ENCODE measurements at regions not wholly inside any gene's neighbourhood (a gene's known extent, or its start where the extent isn't known, plus 50 kb on each side); places are given as distances from the start of the nearest gene placed in this dataset.
"Not testable (repeated sequence)": the region's sequence is repeated elsewhere in the genome, so short reads cannot be mapped to it uniquely, and the experiment has no call there.

DNA sequence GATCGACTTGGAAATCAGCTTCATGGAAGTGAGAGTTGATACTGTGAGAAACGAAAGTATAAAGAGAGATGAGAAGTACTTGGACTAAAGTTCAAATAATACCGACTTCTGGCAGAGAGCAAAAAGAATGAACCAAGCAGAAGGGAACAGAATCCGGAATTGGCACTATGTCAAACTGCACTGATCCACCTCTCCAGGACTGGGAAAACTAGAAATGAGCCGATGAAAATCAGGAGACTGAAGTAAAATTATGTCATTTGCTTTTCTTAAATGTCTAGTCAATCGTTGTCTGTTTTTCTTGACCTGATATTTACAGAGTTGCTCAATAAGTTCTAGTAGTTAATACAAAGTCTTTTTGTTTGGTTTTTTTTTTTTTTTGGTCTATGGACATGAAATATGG is 163.0 kb upstream of the FOXG1 start:
- intact Hi-C loops (cut with DNase I): no loop called here

DNA sequence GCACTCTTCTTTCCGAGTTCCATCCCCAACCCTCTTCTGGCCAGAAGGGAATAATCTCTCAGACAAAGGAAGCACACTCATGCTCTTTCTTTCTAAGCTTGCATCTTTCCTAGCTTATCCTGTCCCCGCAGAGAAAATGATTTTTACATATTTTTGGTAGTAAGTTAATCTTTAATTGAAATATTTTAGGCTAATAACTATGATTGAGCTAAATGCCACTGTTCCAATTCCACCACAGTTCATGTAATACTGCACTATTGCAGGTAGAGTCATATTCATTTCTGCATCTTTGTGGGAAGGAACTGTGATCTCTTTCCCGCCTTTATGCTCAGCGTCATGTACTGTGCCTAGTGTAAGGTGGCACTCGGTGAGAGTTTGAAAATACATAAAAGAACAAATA is 158.9 kb upstream of the FOXG1 start:
- ATAC-seq (no peak), DNase-seq (ENCODE audit: missing footprints) (no peak)
- intact Hi-C loops (cut with DNase I): no loop called here

More for the DNA sequence above, 163.0 kb upstream of the FOXG1 start:
- DNase-seq (ENCODE audit: missing footprints): no peak
- ATAC-seq: no peak

DNA sequence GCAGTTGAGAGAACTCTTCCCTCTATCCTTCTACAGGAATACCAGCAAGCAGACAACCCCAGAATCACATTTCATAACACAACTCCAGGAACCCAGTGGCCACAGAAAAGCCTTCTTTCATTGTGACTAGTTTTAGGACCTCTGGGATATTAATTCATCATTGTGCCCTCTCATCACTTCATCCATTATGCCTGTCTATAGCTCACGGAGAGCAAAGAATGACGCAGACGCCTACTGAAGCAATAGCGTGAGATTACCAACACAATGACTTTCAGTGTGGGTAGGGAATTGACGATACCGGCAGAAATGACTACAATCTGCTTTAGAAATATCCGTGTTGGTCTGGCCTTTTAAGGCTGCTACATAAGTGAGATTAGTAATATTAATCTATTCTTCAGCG is 158.1 kb upstream of the FOXG1 start:
- no peak for DNase-seq (ENCODE audit: missing footprints)
- intact Hi-C loops (cut with DNase I): no loop called here
- ATAC-seq: no peak

DNA sequence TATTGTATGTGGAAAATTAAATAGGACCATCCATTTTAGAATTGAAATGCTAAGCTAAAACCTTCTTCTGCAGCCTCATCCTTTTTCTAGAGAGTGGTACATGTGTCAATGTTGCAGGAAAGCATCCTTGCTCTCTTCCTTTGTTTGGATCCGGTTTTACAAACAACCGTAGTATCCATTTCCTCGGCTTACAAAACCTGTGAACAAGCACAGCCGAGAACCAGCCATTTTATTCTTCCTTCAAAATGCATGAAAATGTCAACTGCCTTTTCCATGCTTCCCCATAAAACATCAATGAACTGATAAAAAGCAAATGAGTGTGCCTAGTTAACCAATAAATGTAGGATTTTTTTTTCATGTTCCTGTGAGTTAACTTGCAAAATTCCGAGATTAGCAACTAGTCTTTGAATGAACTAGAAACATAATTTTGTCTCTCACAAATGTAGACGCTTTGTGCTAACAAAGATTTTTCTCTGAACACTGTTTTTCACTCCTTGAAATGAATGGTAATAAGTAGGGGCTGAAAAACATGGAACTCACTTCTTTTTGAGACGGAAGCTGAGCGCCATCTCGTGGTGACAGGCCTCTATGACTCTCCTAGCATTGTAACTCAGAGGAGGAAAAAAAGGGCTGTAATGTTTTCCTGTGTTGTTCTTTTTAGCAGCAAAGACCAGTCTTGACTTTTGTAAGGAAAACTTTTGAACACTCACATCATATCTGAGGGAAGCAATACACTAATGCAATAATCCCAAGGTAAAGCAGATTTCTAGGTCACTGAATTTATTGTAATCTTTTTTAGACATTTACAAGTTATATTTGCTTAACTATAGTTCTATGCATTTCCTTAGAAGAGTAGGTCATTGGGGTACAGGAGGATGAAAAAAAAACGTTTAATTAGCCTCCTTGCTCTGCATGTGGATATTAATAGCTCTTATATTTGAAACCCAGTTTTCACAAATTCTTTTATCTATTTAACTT is 157.4 kb upstream of the FOXG1 start:
- intact Hi-C loops (cut with DNase I): no loop called here
- ATAC-seq: no peak
- peak; percentile 22 for DNase-seq (ENCODE audit: missing footprints)

DNA sequence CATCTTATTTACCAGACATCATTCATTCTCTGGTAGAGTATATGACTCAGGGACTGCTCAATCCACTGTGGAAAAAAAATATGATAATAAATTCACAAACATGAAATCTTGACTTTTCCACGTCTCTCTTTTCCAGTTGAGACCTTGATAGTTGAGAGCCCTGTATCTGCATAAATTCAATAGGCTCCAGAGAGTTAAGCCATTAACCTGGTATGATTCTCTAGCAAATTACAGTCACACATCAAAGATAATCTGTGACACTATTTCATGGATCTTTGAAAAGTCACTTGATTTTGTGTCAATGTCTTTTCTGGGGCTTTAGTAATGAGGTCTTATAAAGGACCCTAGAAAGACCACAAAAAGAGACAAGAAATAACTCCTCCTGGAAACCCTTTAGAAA is 154.2 kb upstream of the FOXG1 start:
- intact Hi-C loops (cut with DNase I): no loop called here
- DNase-seq (ENCODE audit: missing footprints) (no peak), ATAC-seq (no peak)

DNA sequence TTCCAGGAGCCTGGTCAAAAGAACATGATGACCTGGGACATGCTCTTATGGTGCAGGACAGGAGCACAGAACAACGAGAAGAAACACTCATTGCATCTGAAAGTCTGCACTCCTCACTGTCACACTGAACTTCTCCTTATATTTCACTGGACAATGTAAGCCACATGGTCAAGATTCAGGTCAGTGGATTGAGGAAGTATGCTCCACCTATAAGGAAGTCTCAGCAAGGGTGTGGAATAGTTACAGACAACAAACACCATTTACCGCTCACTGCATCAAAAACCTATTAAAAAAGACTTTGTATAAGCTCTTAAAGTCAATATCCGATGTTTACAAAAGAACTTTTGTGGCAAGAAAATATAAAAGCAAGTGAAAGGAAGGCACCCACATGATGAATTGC is 153.1 kb upstream of the FOXG1 start:
- intact Hi-C loops (cut with DNase I): no loop called here
- ATAC-seq (no peak), DNase-seq (ENCODE audit: missing footprints) (no peak)

DNA sequence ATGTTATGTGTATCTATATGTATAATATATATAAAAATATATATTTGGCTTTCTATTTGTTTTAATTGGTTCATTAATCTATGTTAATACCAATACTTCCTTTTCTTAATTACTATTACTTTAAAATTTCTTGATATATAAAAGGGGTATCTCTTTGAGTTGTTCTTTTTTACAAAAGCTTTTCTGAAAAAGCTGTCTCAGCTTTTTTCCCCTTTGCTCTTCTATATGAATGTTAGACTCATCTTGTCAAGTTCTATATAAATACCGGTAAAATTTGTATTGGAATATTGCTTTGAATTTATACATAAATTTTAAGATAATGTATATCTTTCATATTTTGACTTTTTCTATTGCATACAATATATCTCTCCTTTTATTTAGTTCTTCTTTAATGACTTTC is 139.8 kb upstream of the FOXG1 start:
- ATAC-seq (no peak), DNase-seq (ENCODE audit: missing footprints) (no peak)
- intact Hi-C loops (cut with DNase I): no loop called here

DNA sequence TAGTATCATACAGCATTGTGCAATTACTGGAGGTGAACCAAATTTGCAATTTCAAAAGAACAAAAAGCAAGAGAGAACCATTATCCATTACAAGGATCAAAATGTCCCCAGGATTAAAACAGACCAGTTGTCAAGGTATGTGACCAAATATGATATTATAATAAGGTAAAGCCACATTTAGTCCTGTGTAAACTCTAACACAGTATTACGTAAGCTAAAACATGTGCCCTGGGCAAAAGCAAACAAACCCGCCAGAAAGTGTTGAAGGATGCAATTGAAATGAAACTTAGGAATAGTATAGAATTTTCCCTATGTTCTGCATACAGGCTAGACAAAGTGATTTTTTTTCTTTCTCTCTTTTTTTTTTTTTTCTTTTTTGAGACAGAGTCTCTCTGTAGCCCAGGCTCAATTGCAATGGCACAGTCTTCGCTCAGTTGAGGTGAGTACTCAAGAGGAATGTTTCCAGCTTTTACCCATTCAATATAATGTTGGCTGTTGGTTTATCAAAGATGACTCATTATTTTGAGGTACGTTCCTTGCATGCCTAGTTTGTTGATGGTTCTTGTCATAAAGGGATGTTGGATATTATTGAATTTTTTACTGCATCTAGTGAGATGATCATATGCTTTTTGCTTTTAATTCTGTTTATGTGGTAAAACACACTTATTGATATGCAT is 137.1 kb upstream of the FOXG1 start:
- DNase-seq (ENCODE audit: missing footprints): no peak
- ATAC-seq: no peak
- intact Hi-C loops (cut with DNase I): no loop called here

DNA sequence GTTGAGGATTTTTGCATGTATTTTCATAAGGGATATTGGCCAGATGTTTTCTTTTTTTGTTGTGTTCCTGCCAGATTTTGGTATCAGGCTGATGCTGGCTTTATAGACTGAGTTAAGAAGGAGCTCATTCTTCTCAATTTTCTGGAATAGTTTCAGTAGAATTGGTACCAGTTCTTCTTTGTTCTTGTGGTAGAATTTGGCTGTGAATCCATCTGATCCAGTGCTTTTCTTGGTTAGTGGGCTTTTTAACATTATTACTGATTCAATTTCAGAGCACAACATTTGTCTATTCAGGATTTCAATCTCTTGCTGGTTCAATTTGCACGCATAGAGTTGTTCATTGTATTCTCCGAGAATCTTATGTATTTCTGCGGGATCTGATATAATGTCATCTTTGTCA is 136.5 kb upstream of the FOXG1 start:
- DNase-seq (ENCODE audit: missing footprints) (no peak), ATAC-seq (no peak)
- intact Hi-C loops (cut with DNase I): no loop called here

DNA sequence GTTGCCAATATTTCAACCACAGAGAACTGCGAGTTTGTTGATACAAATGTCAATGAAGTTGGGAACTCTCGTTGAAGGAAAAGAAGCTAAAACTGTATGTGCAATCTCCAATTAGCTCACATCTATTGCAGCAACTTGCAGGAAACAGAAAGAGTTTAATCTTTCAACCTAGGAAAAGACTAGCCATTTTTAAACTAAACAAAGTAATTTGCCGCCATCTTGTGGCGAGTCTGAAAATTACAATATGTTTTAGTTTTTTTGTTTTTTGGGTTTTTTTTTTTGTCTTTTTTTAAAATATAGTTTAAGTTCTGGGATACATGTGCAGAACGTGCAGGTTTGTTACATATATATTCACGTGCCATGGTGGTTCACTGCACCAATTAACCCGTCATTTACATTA is 131.2 kb upstream of the FOXG1 start:
- no peak for DNase-seq (ENCODE audit: missing footprints)
- intact Hi-C loops (cut with DNase I): no loop called here
- no peak for ATAC-seq

DNA sequence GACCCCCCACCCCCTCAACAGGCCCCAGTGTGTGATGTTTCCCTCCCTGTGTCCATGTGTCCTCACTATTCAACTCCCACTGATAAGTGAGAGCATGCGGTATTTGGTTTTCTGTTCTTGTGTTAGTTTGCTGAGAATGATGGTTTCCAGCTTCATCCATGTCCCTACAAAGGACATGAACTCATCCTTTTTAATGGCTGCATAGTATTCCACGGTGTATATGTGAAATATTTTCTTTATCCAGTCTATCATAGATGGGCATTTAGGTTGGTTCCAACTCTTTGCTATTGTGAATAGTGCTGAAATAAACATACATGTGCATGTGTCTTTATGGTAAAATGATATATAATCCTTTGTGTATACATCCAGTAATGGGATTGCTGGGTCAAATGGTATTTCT is 130.8 kb upstream of the FOXG1 start:
- intact Hi-C loops (cut with DNase I): not testable (repeated sequence)

DNA sequence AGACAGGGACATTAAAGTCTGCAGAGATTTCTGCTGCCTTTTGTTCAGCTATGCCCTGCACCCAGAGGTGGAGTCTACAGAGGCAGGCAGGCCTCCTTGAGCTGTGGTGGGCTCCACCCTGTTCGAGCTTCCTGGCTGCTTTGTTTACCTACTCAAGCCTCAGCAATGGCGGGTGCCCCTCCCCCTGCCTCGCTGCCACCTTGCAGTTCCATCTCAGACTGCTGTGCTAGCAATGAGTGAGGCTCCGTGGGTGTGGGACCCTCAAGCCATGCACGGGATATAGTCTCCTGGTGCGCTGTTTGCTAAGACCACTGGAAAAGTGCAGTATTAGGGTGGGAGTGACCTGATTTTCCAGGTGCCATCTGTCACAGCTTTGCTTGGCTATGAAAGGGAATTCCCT is 125.4 kb upstream of the FOXG1 start:
- ATAC-seq; DNase-seq (ENCODE audit: missing footprints); intact Hi-C loops (cut with DNase I): not testable (repeated sequence)

More for the DNA sequence above, 130.8 kb upstream of the FOXG1 start:
- not testable (repeated sequence) for DNase-seq (ENCODE audit: missing footprints); ATAC-seq

DNA sequence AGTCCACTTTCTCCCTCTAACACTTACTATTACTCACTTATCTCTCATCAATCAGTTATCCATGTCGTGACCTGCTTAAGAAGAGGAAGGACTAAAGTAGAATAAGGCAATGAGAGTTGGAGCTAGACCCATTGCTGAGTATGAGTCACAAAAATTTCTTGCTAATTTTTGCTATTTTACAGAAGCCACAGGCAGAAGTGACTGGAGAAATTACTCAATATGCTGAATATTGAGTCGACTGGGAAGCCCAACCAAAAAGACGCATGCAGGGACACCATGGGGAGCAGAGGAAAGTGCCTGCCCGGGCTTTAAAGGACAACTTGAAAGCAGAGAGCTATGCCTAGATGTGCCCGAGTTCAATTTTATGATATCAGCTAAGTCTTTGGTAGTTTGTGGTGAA is 115.4 kb upstream of the FOXG1 start:
- intact Hi-C loops (cut with DNase I): no loop called here
- ATAC-seq (no peak), DNase-seq (ENCODE audit: missing footprints) (no peak)

DNA sequence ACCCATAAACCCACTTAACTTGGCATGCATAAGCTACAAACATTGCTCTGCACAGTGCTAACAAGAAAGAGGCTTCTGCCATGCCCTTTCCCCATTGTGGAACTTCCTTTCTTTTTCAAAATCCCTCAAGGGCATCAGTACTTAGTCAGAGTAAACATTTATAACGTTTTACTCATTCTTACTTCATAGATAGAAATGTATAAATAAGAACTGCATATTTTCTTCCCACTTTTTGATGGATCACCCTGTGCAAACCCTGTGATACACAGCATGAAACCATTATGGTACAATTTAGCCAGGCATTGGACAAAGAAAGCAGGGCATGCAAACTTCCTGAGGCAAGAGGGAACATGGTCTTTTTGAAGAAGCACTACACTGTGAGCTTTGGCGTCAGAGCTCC is 113.8 kb upstream of the FOXG1 start:
- ATAC-seq (no peak), DNase-seq (ENCODE audit: missing footprints) (no peak)
- intact Hi-C loops (cut with DNase I): no loop called here

DNA sequence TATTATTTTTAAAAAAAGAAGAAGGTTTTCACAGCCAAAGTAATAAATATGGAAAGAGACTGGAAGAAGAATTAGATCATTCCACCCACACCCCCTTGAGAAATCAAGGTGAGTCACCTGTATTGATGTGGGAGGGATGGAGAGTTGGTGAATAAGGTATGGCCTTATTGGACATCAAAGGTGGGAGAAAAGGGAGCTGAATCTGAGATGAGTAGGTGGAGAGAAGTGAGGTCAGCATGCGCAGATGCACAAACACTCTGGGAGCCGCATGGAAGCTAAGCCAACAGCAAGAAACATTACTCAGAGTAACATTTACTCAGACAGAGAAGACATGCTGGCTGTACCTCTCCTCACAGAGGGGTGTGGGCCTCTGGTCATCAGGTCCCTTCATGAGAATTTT is 113.1 kb upstream of the FOXG1 start:
- intact Hi-C loops (cut with DNase I): no loop called here
- DNase-seq (ENCODE audit: missing footprints): no peak
- no peak for ATAC-seq

DNA sequence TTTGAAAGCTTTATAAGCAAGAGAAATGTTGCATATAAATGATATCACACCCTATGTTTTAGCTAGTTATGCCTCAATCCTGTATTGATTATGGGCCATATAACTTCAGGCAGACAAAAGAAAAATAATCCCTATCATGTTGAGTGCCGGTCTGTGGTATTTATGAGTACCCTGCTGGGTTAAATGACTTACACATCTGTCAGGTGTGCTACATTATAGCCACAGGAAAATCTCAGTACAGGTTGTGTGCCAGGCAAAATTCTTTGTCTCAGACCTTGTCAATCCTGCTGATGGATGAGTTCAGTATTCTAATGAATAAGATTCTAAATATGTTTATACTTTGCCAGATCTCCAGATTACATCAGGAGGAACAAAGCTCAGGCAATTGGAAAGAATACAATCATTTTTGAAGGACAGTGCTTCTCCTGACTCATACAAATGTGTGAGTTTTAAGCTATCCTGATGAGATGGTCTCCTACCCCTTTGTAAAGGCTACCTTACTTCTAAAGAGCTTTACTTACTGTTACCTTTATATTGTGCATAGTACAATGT is 109.8 kb upstream of the FOXG1 start:
- DNase-seq (ENCODE audit: missing footprints) (no peak), ATAC-seq (no peak)
- intact Hi-C loops (cut with DNase I): no loop called here

DNA sequence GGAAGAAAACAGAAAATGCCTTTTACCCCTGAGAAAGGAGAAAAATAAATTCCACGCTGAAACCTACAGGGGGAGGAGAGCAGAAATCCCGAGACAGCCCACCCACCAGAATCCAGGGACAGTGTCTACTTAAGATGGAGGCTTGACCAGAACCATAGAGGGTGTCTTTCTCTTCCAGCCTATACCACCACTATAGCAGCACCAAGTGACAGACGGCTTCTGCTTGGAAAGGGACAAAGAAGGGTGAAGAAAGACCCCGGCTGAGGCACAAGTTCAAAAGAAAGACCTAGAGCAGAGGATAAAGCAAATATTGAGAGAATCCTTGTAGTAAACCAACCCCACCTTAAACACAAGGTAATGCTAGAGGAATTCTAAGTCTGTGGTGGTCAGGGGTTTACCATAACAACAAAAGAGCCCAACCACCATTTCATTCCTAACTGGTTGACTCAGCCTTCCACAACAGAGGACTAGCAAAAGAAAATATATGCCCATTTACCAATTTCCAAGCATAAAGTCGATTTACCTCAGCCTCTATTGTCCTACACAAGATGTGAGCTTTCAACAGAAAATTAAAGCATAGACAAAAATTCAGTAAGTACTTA is 105.3 kb upstream of the FOXG1 start:
- intact Hi-C loops (cut with DNase I): no loop called here
- no peak for ATAC-seq

DNA sequence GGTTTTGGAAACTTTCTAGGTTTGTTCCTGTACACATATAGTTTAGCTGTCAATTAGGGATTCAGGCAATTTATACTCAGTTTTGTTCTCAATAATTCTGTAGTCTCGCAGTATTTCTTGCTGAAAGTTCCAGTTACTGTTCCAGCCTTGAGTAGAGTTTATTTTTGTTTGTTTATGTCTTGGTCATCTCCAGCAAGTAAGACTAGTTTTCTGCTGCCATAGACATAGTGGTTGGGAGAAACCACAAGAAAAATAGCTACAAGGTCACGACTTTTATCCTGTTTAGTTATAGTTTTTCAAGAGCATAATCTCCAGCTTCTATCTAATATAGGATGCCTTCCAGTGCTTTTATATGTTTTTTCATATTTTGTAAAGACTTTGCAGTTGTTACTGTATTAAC is 99.6 kb upstream of the FOXG1 start:
- no peak for ATAC-seq
- no peak for DNase-seq (ENCODE audit: missing footprints)
- intact Hi-C loops (cut with DNase I): no loop called here

More for the DNA sequence above, 105.3 kb upstream of the FOXG1 start:
- no peak for DNase-seq (ENCODE audit: missing footprints)

DNA sequence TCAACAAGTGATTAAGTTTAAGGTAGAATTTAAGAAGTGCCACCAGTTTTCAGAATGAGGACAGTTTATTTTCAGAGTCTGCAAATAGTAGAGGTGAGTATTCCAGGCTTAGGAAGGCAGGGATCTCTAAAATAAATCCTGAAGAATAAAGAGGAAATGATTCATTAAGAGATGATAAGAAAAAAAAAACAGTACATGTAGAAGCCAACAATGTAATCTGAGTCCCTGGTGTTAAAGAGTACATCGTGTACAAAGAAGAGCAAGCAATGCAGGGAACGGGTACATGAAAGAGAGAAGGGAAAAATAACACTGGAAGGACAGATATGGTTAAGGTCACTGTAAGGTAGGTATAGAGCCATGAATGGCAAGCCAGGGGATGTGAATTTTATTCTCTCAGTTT is 95.2 kb upstream of the FOXG1 start:
- no peak for ATAC-seq
- intact Hi-C loops (cut with DNase I): no loop called here
- no peak for DNase-seq (ENCODE audit: missing footprints)

DNA sequence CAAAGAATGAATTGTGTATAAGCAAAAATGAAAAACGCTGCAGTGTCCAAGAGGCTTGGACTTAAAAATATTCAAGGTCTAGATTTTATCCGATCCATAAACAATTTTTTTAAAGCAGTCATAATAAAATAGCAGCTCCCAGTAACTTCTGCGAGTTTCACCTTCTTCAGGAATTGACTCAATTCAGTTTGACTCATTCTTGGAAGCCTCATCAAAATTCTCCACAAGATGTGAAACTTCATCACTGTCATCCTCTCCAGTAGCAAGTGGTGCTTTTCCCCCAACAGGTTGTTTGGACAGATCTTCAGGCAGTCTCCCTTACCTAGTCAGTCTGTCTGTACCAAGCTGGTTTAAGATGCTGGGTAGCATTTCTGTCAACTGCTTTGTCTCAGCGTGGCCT is 93.5 kb upstream of the FOXG1 start:
- intact Hi-C loops (cut with DNase I): no loop called here
- no peak for DNase-seq (ENCODE audit: missing footprints)
- no peak for ATAC-seq
